HEK293T (cell line): ENCODE measurements at regions not wholly inside any gene's neighbourhood (a gene's known extent, or its start where the extent isn't known, plus 50 kb on each side); places are given as distances from the start of the nearest gene placed in this dataset.
"Not testable (repeated sequence)": the region's sequence is repeated elsewhere in the genome, so short reads cannot be mapped to it uniquely, and the experiment has no call there.

Experiments used
- ELF4 ChIP-seq: fragments of 450-650 bp; IDR thresholded peaks from 2 replicates; pipeline ENCODE4 v1.6.1; 2017; ENCODE audit warnings: antibody characterized with exemption
- FOXA1 ChIP-seq: fragments of 450-650 bp; IDR thresholded peaks from 2 replicates; pipeline ENCODE4 v1.6.1; 2016; ENCODE audit warnings: mild to moderate bottlenecking
- FOXK2 ChIP-seq: fragments of 450-650 bp; IDR thresholded peaks from 2 replicates; pipeline ENCODE4 v1.6.1; 2016; ENCODE audit warnings: mild to moderate bottlenecking
- FOXM1 ChIP-seq: fragments of 450-650 bp; IDR thresholded peaks from 2 replicates; pipeline ENCODE4 v1.6.1; 2017; ENCODE audit warnings: mild to moderate bottlenecking, borderline replicate concordance
- HDGF ChIP-seq: fragments of 450-650 bp; IDR thresholded peaks from 2 replicates; pipeline ENCODE4 v1.6.1; 2017; ENCODE audit warnings: antibody characterized with exemption, borderline replicate concordance
- NFRKB ChIP-seq: fragments of 450-650 bp; IDR thresholded peaks from 2 replicates; pipeline ENCODE4 v1.6.1; 2016; ENCODE audit warnings: mild to moderate bottlenecking, moderate library complexity
- PKNOX1 ChIP-seq: fragments of 450-650 bp; IDR thresholded peaks from 2 replicates; pipeline ENCODE4 v1.6.1; 2016
- SP1 ChIP-seq: fragments of 450-650 bp; IDR thresholded peaks from 2 replicates; pipeline ENCODE4 v1.6.1; 2017
- SUZ12 ChIP-seq: fragments of 450-650 bp; IDR thresholded peaks from 2 replicates; pipeline ENCODE4 v1.6.1; 2016; ENCODE audit warnings: mild to moderate bottlenecking

GRCh38 chr4:128641566-128641965 is 167.9 kb upstream of the JADE1 start:
- not testable (repeated sequence) for TF ChIP-seq SUZ12, FOXM1, PKNOX1, NFRKB, FOXK2, HDGF, FOXA1, SP1, ELF4
